Heart left ventricle (tissue), 16 donors: ENCODE measurements at regions not wholly inside any gene's neighbourhood (a gene's known extent, or its start where the extent isn't known, plus 50 kb on each side); places are given as distances from the start of the nearest gene placed in this dataset.

Experiments used
- ATAC-seq, 4 donors: fragments of 200-7000 bp; cut with Tn5 transposase; one replicate each; pipeline ENCODE4 v1.9.1; 2020 to 2022; ENCODE audit warnings: moderate library complexity in 4 of 4, mild to moderate bottlenecking in 3 of 4, moderate number of reproducible peaks in 1 of 4
- DNase-seq, 5 donors: peaks; one replicate each; pipeline ENCODE4 v3.0.0-alpha.2; 2020
- H3K27ac ChIP-seq, 12 donors: fragments of 200-600 bp; sonication (generic) in 4 of 12; one replicate each; pipeline versions ENCODE4 v1.5.0 to v1.8.0; 2016 to 2022; ENCODE audit warnings: mild to moderate bottlenecking in 2 of 12
- H3K27me3 ChIP-seq, 9 donors: fragments of 200-600 bp; sonication (generic) in 2 of 9; one replicate each; pipeline versions ENCODE4 v1.5.1 to v1.8.0; 2016 to 2022; ENCODE audit warnings: mild to moderate bottlenecking in 3 of 9
- H3K36me3 ChIP-seq, 9 donors: fragments of 200-600 bp; sonication (generic) in 2 of 9; one replicate each; pipeline versions ENCODE4 v1.5.0 to v1.8.0; 2018 to 2022; ENCODE audit warnings: mild to moderate bottlenecking in 2 of 9
- H3K4me1 ChIP-seq, 12 donors: fragments of 200-600 bp; sonication (generic) in 4 of 12; one replicate each; pipeline versions ENCODE4 v1.5.0 to v1.8.0; 2016 to 2022; ENCODE audit warnings: mild to moderate bottlenecking in 3 of 12
- H3K4me3 ChIP-seq, 12 donors: fragments of 200-600 bp; sonication (generic) in 4 of 12; one replicate each; pipeline versions ENCODE4 v1.5.0 to v1.8.0; 2017 to 2022; ENCODE audit warnings: mild to moderate bottlenecking in 9 of 12, moderate library complexity in 4 of 12
- H3K9me3 ChIP-seq, 12 donors: fragments of 200-600 bp; sonication (generic) in 4 of 12; one replicate each; pipeline versions ENCODE4 v1.5.0 to v1.8.0; 2016 to 2022; ENCODE audit warnings: mild to moderate bottlenecking in 1 of 12
- CTCF ChIP-seq, 12 donors: fragments of 200-600 bp; sonication (generic) in 4 of 12; IDR thresholded peaks; one replicate each; pipeline versions ENCODE4 v1.5.0 to v1.8.0; 2018 to 2022; ENCODE audit warnings: antibody characterized with exemption in 12 of 12, mild to moderate bottlenecking in 5 of 12
- POLR2A ChIP-seq, 2 donors: fragments of 450-650 bp; IDR thresholded peaks; one replicate each; pipeline ENCODE4 v1.6.1; 2017; ENCODE audit warnings: antibody characterized with exemption in 2 of 2, mild to moderate bottlenecking in 2 of 2, moderate library complexity in 2 of 2
- WGBS, 4 donors: extraction: QIAGEN DNeasy Blood & Tissue Kit in 2 of 4; methylation state at CpG; one replicate each; pipeline versions ENCODE4 v1.1.5 to v1.1.7; 2013 to 2018; 5-methylcytosine and 5-hydroxymethylcytosine counted together
- intact Hi-C, 10 donors: fragments of 100-400 bp; cut with DNase I; formaldehyde crosslinking; loops; one replicate each; pipeline versions ENCODE4 v1.11.1 to v1.14.2; 2022
- donor health status: ischemic (EF 13 %, LVEDD 7.1; RV severe dilation, severe dysfunction).
- donor health status: healthy with polysubstance abuse.
- donor health status: DM: no; HTN: yes; CAD: no.
- donor health status: DM: no; HTN: no; CAD: no.
- donor health status: ischemic (EF 25% LVEDD 6.9; RV normal size, moderate dysfunction).
- donor health status: ischemic (EF 25% LVEDD 5.7; RV mildly dilated, moderate dysfunction).
- donor health status: healthy.
- donor health status: DM: yes; HTN: yes; CAD: no.
- donor health status: ischemic (EF 35%, LVEDD 5.7; RV mildly dilated, moderate dysfunction).
- donor health status: nonischemic (EF 11% LVEDD 7.7; RV severe dilation, severe dysfunction).
- donor health status: DM: yes; HTN: yes; CAD: no.
- donor health status: PGD.
- donor health status: ischemic (EF 29% LVEDD 5.4; RV normal size, mild dysfunction).
- donor health status: nonischemic (EF 23%, LVEDD 6.1; RV moderate dilation, normal function).

DNA sequence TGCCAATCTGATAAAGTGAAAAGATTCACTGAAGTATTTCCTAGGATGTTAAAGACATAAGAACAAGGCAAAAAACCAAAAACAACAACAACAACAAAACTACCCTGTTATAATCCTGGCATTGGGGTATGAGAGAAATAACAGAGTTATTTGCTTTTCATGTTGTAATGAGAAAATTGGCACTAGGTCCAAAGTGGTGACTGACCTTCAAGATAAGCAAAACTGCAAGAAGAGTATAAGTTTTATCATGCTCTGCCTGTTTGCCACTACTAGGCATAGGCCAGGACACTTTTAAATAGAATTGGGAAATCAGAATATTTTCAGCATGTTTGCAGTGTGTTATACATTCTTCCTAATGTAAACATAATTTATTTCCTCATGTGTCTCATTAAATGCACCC, 140.1 kb upstream of the CPM start:
- H3K36me3 ChIP-seq, result no peaks in the 10 kb centered on the region
- no peak overlapping the region for H3K4me3 ChIP-seq
- no peak for TF ChIP-seq POLR2A (IDR thresholded peaks at IDR 0.05)
- TF ChIP-seq CTCF (IDR thresholded peaks at IDR 0.05), result no peak
- H3K9me3 ChIP-seq, result no peaks in the 10 kb centered on the region
- ATAC-seq, result no peak
- no peak for DNase-seq
- H3K4me1 ChIP-seq, result peaks cover 0 to 6% (median 0%) of the 10 kb centered on the region in 12 donors
- intact Hi-C loops, result no loop called here
- H3K27me3 ChIP-seq, result no peaks in the 10 kb centered on the region
- H3K27ac ChIP-seq, result no peak overlapping the region

GRCh38 chr12:69074556-69075349, 141.8 kb upstream of the CPM start:
- Histone ChIP-seq H3K27ac (no peak overlapping the region), H3K9me3 (no peaks in the 10 kb centered on the region), H3K36me3 (no peaks in the 10 kb centered on the region), H3K4me1 (no peaks in the 10 kb centered on the region), H3K27me3 (no peaks in the 10 kb centered on the region), H3K4me3 (no peak overlapping the region)
- DNase-seq, result no peak
- intact Hi-C loops, result no loop called here
- ATAC-seq, result no peak
- 80 to 83% (median 82%) methylated on average over 5 of the region's 5 CpGs for WGBS, 4 donors
- no peak for TF ChIP-seq CTCF (IDR thresholded peaks at IDR 0.05)
- no peak for TF ChIP-seq POLR2A (IDR thresholded peaks at IDR 0.05)

DNA sequence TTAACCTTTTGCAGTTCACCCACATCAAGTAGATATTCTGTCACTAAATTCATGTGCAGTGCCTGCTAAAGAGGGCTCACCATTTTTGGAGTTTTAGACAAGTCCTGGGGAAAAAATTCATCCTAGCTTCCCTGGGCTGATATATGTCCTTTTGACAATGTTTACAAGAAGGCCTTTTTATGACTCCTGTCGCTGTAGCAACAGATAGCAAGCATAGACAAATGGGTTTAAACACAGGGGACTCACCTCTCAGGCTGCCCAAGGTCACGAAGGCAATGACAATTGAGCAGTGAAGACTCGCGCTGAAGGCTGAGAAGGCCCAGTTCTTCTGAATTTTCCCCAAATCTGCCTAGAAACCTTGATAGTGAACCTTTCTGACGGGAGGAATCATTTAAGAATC, 150.7 kb upstream of the CPM start:
- Histone ChIP-seq H3K9me3 (peaks cover 0 to 3% (median 0%) of the 10 kb centered on the region in 12 donors), H3K4me3 (no peak overlapping the region), H3K4me1 (no peaks in the 10 kb centered on the region), H3K27ac (no peak overlapping the region), H3K36me3 (no peaks in the 10 kb centered on the region), H3K27me3 (no peaks in the 10 kb centered on the region)
- no peak for ATAC-seq
- intact Hi-C loops, result no loop called here
- no peak for DNase-seq
- 73 to 90% (median 80%) methylated on average over 5 of the region's 5 CpGs for WGBS, 4 donors
- TF ChIP-seq POLR2A (IDR thresholded peaks at IDR 0.05) (no peak), CTCF (IDR thresholded peaks at IDR 0.05) (no peak)

DNA sequence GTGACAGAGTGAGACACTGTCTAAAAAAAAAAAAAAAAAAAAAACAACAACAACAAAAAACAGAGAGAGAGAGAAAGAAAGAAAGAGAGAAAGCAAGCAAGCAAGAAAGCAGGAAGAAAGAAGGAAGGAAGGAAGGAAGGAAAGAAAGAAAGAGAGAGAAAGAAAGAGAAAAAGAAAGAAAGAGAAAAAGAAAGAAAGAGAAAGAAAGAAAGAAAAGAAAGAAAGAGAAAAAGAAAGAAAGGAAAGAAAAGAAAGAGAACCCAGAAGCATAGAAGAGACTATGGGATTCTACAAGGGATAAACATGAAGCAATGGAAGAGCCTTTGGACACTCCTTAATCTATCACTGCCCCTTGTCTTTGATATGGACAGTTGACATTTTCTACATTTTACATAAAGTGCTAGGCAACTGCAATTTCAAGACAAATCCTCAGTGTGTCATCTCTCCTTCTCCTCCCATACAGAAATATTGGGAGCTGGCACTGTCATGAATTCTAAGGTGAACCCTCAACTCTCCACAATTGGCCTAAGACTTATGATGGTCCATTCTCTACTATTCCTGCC, 151.9 kb upstream of the CPM start:
- Histone ChIP-seq H3K27ac (no peak overlapping the region), H3K4me3 (no peak overlapping the region), H3K36me3 (no peaks in the 10 kb centered on the region), H3K4me1 (no peaks in the 10 kb centered on the region), H3K9me3 (peaks cover 0 to 3% (median 0%) of the 10 kb centered on the region in 12 donors), H3K27me3 (no peaks in the 10 kb centered on the region)
- intact Hi-C loops, result no loop called here
- TF ChIP-seq CTCF (IDR thresholded peaks at IDR 0.05) (no peak), POLR2A (IDR thresholded peaks at IDR 0.05) (no peak)
- DNase-seq, result no peak
- ATAC-seq, result no peak
